OCI-LY3 (cell line): ENCODE measurements at regions not wholly inside any gene's neighbourhood (a gene's known extent, or its start where the extent isn't known, plus 50 kb on each side); places are given as distances from the start of the nearest gene placed in this dataset.

Experiments
- CTCF ChIP-seq: fragments of 200-600, 300-600 bp; sonication (generic); IDR thresholded peaks from 2 replicates; pipeline ENCODE4 v1.5.1; 2014; ENCODE audit warnings: antibody characterized with exemption, low read length, low read depth
- EZH2phosphoT487 ChIP-seq: fragments of 200-600 bp; shearing (Covaris generic); IDR thresholded peaks from 2 replicates; pipeline ENCODE4 v1.6.1; 2018; ENCODE audit warnings: antibody characterized with exemption, mixed run types, low read depth

DNA sequence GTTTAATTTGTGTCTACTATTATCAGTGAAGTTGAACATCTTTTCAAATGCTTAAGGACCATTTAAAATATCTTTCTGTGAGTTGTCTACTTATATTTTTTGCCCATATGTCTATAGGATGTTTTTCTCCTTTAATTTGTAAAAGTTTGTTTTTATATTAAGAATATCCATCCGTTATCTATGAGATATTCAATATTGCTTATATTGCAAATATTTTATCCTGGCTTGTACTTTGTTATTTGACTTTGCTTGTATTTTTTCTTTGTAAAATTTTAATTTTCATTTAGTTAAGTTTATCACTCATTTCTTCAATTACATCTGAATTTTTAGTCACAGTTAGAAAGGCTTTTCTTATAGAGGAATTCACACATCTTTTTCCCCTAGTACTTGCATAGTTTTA, 117.0 kb upstream of the MLIP start:
- TF ChIP-seq CTCF = no peak
- TF ChIP-seq EZH2phosphoT487 = no peak
